ENCODE measurements at regions not wholly inside any gene's neighbourhood (a gene's known extent, or its start where the extent isn't known, plus 50 kb on each side); places are given as distances from the start of the nearest gene placed in this dataset.

DNA sequence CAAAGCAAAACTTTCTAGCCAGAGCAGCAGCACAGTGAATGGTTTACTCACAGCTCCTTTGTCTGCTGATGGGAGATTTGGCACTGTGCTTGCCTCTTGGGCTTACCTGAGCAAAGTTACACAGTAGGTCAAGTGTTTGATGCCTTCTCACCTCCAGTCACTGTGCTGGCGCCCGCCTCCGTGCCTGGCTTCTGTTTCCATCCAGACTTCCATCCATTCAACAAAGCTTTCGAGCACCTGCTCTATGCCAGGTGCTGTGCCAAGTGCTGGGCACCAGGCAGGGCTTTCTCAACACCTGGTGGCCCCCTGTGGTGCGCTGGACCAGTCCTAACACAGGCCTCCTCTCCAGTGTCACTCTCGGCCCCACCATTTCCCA lies 199.2 kb upstream of the EEA1 start:
- H3K27ac ChIP-seq, result no peak overlapping the region

DNA sequence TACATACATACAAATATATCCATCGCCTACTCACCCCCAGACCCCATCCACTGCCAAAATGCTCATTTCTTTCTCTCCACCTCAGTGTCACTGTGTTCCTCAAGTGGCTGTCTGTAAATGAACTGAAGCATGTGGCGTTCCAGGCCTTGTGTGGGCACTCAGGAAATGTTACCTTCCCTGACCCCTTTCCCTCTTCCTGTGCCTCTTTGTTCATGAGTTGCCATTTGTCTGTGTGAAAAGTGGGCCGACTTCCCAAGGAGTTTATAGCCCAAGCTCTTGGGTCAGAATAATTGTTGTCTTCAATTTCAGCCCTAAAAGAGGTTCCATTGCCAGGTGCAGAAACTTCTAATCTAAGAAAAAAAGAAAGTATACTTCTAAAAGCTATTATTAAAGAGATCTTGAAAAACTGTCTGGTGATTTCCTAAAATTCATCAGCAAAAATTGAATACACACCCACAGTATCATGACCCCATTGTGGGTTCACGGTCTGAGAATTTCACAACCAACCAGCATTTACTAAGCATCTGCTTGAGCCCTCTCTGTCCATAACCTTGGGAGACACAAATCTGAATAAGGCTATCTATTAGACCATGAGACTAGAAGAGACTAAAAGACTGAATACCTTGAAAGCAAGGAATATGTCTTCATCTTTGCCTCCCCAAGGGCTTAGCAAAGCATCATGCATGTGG lies 201.4 kb upstream of the EEA1 start:
- no peak overlapping the region for H3K27ac ChIP-seq
- TF ChIP-seq, protein P1, sequence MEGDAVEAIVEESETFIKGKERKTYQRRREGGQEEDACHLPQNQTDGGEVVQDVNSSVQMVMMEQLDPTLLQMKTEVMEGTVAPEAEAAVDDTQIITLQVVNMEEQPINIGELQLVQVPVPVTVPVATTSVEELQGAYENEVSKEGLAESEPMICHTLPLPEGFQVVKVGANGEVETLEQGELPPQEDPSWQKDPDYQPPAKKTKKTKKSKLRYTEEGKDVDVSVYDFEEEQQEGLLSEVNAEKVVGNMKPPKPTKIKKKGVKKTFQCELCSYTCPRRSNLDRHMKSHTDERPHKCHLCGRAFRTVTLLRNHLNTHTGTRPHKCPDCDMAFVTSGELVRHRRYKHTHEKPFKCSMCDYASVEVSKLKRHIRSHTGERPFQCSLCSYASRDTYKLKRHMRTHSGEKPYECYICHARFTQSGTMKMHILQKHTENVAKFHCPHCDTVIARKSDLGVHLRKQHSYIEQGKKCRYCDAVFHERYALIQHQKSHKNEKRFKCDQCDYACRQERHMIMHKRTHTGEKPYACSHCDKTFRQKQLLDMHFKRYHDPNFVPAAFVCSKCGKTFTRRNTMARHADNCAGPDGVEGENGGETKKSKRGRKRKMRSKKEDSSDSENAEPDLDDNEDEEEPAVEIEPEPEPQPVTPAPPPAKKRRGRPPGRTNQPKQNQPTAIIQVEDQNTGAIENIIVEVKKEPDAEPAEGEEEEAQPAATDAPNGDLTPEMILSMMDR (conservative IDR thresholded peaks at IDR 0.05), result no peak

More for the DNA sequence above, 199.2 kb upstream of the EEA1 start:
- TF ChIP-seq, protein P1 (conservative IDR thresholded peaks at IDR 0.05), result no peak

DNA sequence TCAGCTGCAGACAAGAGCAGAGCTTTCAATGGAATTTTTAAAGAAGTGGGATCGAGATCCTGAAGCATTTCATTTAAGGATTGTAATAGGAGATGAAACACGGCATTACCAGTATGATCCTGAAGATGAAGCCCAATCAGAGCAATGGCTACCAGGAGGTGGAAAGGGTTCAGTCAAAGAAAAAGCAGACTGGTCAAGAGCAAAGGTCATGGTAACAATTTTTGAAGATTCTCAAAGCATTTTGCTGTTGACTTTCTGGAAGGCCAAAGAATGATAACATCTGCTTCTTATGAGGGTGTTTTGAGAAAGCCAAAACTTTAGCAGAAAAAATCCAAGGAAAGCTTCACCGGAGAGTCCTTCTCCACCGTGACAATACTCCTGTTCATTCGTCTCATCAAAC lies 204.3 kb upstream of the EEA1 start:
- TF ChIP-seq, protein P1 (conservative IDR thresholded peaks at IDR 0.05), result no peak
- peak overlapping the region; percentile 92 for H3K27ac ChIP-seq

DNA sequence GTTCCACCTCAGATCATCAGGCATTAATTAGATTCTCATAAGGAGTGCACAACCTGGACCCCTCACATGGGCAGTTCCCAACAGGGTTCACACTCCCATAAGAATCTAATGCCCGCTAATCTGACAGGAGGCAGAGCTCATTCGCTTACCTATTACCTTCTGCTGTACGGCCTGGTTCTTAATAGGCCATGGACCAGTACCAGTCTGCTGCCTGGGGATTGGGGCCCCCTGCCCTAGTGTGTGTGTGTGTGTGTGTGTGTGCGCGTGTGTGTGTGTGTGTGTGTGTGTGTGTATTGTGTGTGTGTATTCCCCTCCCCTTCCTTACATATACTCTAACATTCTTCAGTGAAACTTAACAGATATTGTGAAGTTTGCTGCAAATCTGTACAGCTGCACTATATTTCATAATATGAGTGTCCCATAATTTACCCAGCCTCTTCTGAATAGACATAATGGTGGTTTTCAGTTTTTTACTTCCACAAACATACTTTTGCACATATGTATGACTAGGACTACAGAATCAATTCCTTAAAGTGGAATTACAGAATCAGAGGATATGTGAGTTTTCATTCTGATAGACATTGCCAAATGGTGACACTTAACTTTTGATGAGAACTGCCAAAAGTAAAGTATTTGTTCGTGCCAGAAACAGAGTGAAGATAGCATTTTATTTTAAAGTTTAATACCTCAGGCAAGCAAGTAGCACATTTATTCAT lies 205.2 kb upstream of the EEA1 start:
- H3K27ac ChIP-seq, result peak overlapping the region; percentile 92
- TF ChIP-seq, protein P1 (conservative IDR thresholded peaks at IDR 0.05), result no peak

DNA sequence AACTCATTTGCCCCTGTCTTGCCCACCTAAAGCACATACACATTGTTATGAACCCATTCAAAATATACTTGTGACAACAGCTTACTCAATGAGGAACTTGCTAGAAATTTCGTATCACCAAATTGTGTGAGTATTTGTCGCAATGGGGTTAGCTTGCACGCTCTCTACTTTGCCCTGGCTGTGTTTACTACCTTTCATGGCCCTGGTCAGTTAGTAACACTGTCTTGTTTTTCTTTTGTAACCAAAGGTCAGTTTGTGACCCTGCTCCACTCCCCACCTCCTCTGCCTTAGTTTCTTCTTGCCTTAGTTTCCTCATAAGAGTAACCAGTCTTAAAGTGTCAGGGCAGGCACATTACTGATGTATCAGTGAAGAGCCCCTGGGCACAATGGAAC lies 205.8 kb upstream of the EEA1 start:
- TF ChIP-seq, protein P1 (conservative IDR thresholded peaks at IDR 0.05), result no peak
- H3K27ac ChIP-seq, result peak overlapping the region; percentile 92

DNA sequence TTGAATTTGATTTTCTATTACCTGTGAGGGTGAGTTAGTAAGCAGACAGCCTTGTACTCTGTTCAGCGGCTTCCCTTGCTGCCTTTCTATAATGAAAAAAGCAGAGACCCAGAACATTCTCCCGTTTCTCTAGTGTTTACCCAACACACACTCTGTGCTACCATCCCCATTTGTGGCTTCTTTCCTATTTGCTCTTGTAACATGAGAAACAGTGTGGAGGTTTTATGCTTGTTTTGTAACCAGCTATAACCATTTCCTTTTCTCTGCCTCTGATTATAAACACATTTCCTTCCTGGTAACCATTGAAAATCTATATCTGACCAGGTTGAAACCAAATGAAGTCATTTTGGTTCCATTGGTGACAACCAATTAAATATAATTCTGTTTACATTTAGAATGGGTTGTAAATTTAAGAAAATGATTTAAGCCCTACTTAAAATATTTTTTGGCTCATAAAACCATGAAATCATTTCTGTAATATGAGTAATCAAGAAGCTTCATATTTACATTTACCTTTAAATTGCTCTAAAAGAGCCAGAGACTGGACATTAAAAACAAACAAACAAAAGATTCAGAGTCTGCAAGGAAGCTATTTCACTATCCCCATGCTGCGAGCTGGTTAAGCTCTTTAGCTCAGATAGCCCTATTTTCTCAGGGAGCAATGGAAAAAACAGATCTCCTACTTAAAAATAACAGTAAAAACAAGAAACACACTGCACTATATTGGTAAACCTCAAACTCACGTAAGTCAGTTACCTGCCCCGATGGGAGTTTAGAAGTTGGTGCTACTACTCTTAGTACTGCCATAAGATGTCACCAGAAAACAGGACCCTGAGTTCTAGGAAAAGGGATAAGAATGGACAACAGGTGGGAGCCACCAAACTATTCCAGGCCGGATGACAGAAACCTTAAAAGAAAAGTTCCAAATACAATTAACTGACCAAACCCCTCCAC lies 206.5 kb upstream of the EEA1 start:
- TF ChIP-seq, protein P1 (conservative IDR thresholded peaks at IDR 0.05), result no peak
- H3K27ac ChIP-seq, result peak overlapping the region; percentile 92

Data from VCaP (cell line).